GM12878 (cell line): ENCODE measurements at regions not wholly inside any gene's neighbourhood (a gene's known extent, or its start where the extent isn't known, plus 50 kb on each side); places are given as distances from the start of the nearest gene placed in this dataset.

Experiments used
- CEBPZ ChIP-seq: fragments of 150-350 bp; IDR thresholded peaks from 2 replicates; pipeline ENCODE4 v1.6.1; 2016; ENCODE audit warnings: low read depth, low read length
- CTCF ChIP-seq, 3 experiments: IDR thresholded peaks in 2 of 3; conservative IDR thresholded peaks in 1 of 3; 2 replicates each; pipeline ENCODE4 v1.5.1; 2011; ENCODE audit warnings: low read depth in 3 of 3, low read length in 3 of 3, mild to moderate bottlenecking in 3 of 3, control low read depth in 2 of 3, moderate library complexity in 2 of 3, inconsistent platforms in 1 of 3, mixed read lengths in 1 of 3; ENCODE audit not compliant: control insufficient read depth in 2 of 3, insufficient read depth in 1 of 3; ENCODE audit errors: extremely low read depth in 1 of 3
- ETV6 ChIP-seq, 2 experiments: fragments of 450-650 bp in 1 of 2; IDR thresholded peaks in 1 of 2; conservative IDR thresholded peaks in 1 of 2; 2 replicates each; pipeline ENCODE4 v1.6.1; 2014; ENCODE audit warnings: antibody characterized with exemption in 1 of 2, borderline replicate concordance in 1 of 2, low read depth in 1 of 2, mild to moderate bottlenecking in 1 of 2, moderate library complexity in 1 of 2
- FOXK2 ChIP-seq: fragments of 450-650 bp; IDR thresholded peaks from 2 replicates; pipeline ENCODE4 v1.6.1; 2017; ENCODE audit warnings: mild to moderate bottlenecking, moderate library complexity
- NKRF ChIP-seq: fragments of 450-650 bp; conservative IDR thresholded peaks from 2 replicates; pipeline ENCODE4 v1.6.1; 2017; ENCODE audit warnings: mild to moderate bottlenecking, moderate library complexity
- NR2F1 ChIP-seq: fragments of 450-650 bp; conservative IDR thresholded peaks from 2 replicates; pipeline ENCODE4 v1.6.1; 2017; ENCODE audit warnings: mild to moderate bottlenecking
- PKNOX1 ChIP-seq: fragments of 450-650 bp; IDR thresholded peaks from 2 replicates; pipeline ENCODE4 v1.6.1; 2016; ENCODE audit warnings: mild to moderate bottlenecking
- POLR2AphosphoS2 ChIP-seq: IDR thresholded peaks from 2 replicates; pipeline ENCODE4 v1.6.1; 2011; ENCODE audit warnings: low read depth, mild to moderate bottlenecking, low read length, improper control_type of control experiment, moderate library complexity
- RAD21 ChIP-seq: IDR thresholded peaks from 2 replicates; pipeline ENCODE4 v1.6.1; 2011; ENCODE audit warnings: mild to moderate bottlenecking, low read depth, low read length, moderate library complexity; ENCODE audit not compliant: insufficient read depth
- RAD51 ChIP-seq: fragments of 450-650 bp; IDR thresholded peaks from 2 replicates; pipeline ENCODE4 v1.6.1; 2016; ENCODE audit warnings: moderate library complexity, mild to moderate bottlenecking, inconsistent platforms
- RELB ChIP-seq: fragments of 450-650 bp; IDR thresholded peaks from 2 replicates; pipeline ENCODE4 v1.6.1; 2017; ENCODE audit warnings: low read depth, mild to moderate bottlenecking, moderate library complexity
- REST ChIP-seq: IDR thresholded peaks from 2 replicates; pipeline ENCODE4 v1.6.1; 2012; ENCODE audit warnings: mild to moderate bottlenecking, low read depth, low read length
- SMAD1 ChIP-seq: fragments of 450-650 bp; IDR thresholded peaks from 2 replicates; pipeline ENCODE4 v1.6.1; 2018; ENCODE audit warnings: mild to moderate bottlenecking, low read depth; ENCODE audit not compliant: partially characterized antibody
- ZBTB33 ChIP-seq: fragments of 450-650 bp; IDR thresholded peaks from 2 replicates; pipeline ENCODE4 v1.6.1; 2017; ENCODE audit warnings: mild to moderate bottlenecking

- TF ChIP-seq PKNOX1, result no peak
- no peak for TF ChIP-seq ETV6 (conservative IDR thresholded peaks at IDR 0.05 in 1 of 2, IDR thresholded peaks at IDR 0.05 in 1 of 2; ENCODE audit: borderline replicate concordance in 1 of 2, low read depth in 1 of 2)
- no peak for TF ChIP-seq RAD51
- no peak for TF ChIP-seq FOXK2
- no peak for TF ChIP-seq SMAD1
- TF ChIP-seq POLR2AphosphoS2, result no peak
- TF ChIP-seq REST, result no peak
- TF ChIP-seq RAD21, result no peak
- TF ChIP-seq NR2F1, result no peak
- TF ChIP-seq CTCF (IDR thresholded peaks at IDR 0.05 in 2 of 3, conservative IDR thresholded peaks at IDR 0.05 in 1 of 3; ENCODE audit: control insufficient read depth in 2 of 3, extremely low read depth in 1 of 3, insufficient read depth in 1 of 3, low read depth in 3 of 3, low read length in 3 of 3), result no peak
- no peak for TF ChIP-seq CEBPZ
- no peak for TF ChIP-seq ZBTB33
- TF ChIP-seq RELB, result no peak
- no peak for TF ChIP-seq NKRF
Measured at GRCh38 chr10:130780763-130781162, 530.8 kb downstream of the TCERG1L start.
